HG02678 (cell line): ENCODE measurements at regions not wholly inside any gene's neighbourhood (a gene's known extent, or its start where the extent isn't known, plus 50 kb on each side); places are given as distances from the start of the nearest gene placed in this dataset.

Experiments used
- ATAC-seq: cut with Tn5 transposase; IDR thresholded peaks from one replicate; pipeline ENCODE4 v1.9.1; 2021; ENCODE audit warnings: mild to moderate bottlenecking, moderate library complexity; ENCODE audit not compliant: unreplicated experiment

- no peak for ATAC-seq
Observed at GRCh38 chr5:17690473-17690872, 56.2 kb downstream of the TAF11L14 start.

- no peak for ATAC-seq
Observed at GRCh38 chr5:17691762-17692161, 57.5 kb downstream of the TAF11L14 start.

GRCh38 chr5:17694371-17694770 is 60.1 kb downstream of the TAF11L14 start:
- ATAC-seq: no peak

- ATAC-seq: no peak
Observed at GRCh38 chr5:17694914-17695313, 60.7 kb downstream of the TAF11L14 start.

GRCh38 chr5:17696627-17697026 is 62.4 kb downstream of the TAF11L14 start:
- no peak for ATAC-seq

- no peak for ATAC-seq
Observed at GRCh38 chr5:17697671-17698070, 63.4 kb downstream of the TAF11L14 start.

- ATAC-seq: no peak
Observed at GRCh38 chr5:17709011-17709710, 74.9 kb downstream of the TAF11L14 start.

- no peak for ATAC-seq
Observed at GRCh38 chr5:17713301-17713700, 79.0 kb downstream of the TAF11L14 start.

- ATAC-seq: no peak
Observed at GRCh38 chr5:17714186-17714585, 79.9 kb downstream of the TAF11L14 start.

- no peak for ATAC-seq
Observed at GRCh38 chr5:17719592-17719991, 85.3 kb downstream of the TAF11L14 start.

- ATAC-seq: no peak
Observed at GRCh38 chr5:17720071-17720470, 85.8 kb downstream of the TAF11L14 start.

GRCh38 chr5:17723876-17724275 is 89.6 kb downstream of the TAF11L14 start:
- no peak for ATAC-seq

GRCh38 chr5:17727098-17727497 is 92.8 kb downstream of the TAF11L14 start:
- ATAC-seq: no peak

- ATAC-seq: no peak
Observed at GRCh38 chr5:17730421-17730820, 96.2 kb downstream of the TAF11L14 start.

GRCh38 chr5:17732351-17732923 is 98.2 kb downstream of the TAF11L14 start:
- ATAC-seq: no peak

GRCh38 chr5:17734011-17734410 is 99.8 kb downstream of the TAF11L14 start:
- no peak for ATAC-seq

- ATAC-seq: no peak
Observed at GRCh38 chr5:17735761-17736160, 101.5 kb downstream of the TAF11L14 start.

- no peak for ATAC-seq
Observed at GRCh38 chr5:17737092-17737491, 102.8 kb downstream of the TAF11L14 start.

GRCh38 chr5:17738446-17738845 is 104.2 kb downstream of the TAF11L14 start:
- ATAC-seq: no peak

GRCh38 chr5:17743580-17744435 is 109.5 kb downstream of the TAF11L14 start:
- no peak for ATAC-seq

GRCh38 chr5:17748201-17748600 is 113.9 kb downstream of the TAF11L14 start:
- no peak for ATAC-seq

GRCh38 chr5:17748941-17749340 is 114.7 kb downstream of the TAF11L14 start:
- ATAC-seq: no peak
